KG1 (cell line): ENCODE measurements at regions not wholly inside any gene's neighbourhood (a gene's known extent, or its start where the extent isn't known, plus 50 kb on each side); places are given as distances from the start of the nearest gene placed in this dataset.
"Not testable (repeated sequence)": the region's sequence is repeated elsewhere in the genome, so short reads cannot be mapped to it uniquely, and the experiment has no call there.

Source experiments
- DNase-seq: peaks from one replicate; lab custom pipeline; 2025; lab: John Stamatoyannopoulos, UW

DNA sequence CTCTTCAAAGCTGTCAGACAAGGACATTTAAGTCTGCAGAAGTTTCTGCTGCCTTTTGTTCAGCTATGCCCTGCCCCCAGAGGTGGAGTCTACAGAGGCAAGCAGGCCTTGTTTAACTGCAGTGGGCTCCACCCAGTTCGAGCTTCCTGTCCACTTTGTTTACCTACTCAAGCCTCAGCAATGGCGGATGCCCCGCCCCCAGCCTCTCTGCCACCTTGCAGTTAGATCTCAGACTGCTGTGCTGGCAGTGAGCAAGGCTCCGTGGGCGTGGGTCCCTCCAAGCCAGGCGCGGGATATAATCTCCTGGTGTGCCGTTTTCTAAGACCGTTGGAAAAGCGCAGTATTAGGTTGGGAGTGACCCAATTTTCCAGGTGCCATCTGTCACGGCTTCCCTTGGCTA, 144.5 kb upstream of the GOT2 start:
- DNase-seq = not testable (repeated sequence)

DNA sequence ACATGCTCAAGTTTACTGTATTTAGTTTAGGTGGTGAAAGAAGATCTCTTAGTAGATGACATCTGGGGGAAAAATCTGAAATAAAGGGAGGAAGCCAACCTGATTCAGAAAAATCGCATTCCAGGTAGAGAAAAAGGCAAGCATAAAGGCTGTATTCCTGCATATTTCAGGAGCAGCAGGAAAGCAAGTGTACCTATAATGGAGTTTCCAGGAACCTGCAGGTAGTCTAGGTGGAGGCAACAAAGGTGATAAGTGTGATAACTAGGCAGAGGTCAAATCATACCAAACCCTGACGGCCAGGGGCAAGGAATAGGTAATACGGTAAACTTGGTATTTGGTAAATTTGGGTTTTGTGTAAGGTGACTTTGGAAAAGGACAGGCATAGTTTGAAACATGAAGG, 132.8 kb upstream of the GOT2 start:
- DNase-seq = no peak

DNA sequence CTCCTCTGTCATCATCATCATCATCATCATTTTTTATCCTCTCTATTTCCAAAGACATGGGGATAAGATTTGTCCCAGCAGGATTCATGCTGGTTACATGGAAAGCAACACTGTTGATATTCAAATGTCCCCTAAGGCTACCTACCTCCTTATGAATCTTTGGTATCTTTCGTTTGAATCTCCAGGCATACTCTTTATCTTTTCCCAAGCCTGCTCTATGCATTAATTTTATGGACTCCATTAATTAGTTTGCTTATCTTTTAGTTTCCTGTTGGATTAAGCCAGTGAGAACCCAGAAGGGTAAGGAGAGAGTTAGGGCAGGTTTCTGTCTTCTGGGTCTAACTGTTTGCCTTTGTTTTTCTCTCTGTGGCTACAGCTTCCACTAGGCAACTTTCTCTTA, 129.6 kb upstream of the GOT2 start:
- DNase-seq = no peak

DNA sequence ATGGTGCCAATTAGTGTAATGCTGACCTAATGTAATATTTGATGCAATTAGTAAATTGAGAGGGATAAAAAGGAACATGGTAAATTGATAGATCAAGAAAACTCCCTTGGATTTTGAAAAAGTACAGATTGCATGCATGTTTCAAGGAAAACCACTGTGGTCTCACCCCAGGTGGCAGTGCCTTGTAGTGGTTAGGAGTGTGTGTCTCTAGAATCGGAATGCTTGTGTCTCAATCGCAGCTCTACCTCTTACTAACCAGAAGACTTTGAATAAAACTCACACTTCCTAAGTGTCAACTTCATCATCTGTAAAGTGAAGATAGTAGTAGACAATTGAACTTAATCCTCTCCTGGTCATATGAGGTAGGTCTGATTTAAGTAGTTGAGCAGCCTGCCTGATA, 128.9 kb upstream of the GOT2 start:
- no peak for DNase-seq

DNA sequence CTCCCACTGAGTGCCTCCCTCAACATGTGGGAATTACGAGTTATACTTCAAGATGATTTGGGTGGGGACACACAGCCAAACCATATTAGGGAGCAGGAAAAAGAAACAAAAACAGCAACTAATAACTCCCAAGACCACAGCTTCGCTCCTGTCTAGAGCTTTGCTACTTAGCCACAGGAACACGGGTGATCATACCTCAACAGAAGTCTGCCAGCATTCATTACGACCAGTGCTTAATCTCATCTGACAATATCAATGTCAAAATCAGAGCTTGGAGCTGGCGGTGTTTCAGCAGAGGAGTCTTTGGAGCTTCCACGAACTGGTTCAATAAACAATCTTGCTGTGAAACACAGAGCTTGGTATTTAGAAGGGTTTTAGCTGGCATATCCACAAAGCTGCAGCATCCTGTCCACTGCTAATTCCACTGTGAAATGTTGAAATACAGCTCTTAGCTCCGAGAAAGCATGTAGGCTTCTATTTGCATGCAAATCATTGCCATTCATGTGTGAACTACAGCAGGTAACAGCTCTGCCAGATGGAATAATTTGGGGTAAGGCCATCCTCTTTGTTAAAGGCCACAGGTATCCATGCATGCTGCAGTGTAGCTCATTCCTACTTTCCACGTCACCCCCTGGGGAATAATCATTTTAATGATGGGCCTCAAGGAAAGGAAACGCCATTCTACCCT, 128.4 kb upstream of the GOT2 start:
- no peak for DNase-seq

DNA sequence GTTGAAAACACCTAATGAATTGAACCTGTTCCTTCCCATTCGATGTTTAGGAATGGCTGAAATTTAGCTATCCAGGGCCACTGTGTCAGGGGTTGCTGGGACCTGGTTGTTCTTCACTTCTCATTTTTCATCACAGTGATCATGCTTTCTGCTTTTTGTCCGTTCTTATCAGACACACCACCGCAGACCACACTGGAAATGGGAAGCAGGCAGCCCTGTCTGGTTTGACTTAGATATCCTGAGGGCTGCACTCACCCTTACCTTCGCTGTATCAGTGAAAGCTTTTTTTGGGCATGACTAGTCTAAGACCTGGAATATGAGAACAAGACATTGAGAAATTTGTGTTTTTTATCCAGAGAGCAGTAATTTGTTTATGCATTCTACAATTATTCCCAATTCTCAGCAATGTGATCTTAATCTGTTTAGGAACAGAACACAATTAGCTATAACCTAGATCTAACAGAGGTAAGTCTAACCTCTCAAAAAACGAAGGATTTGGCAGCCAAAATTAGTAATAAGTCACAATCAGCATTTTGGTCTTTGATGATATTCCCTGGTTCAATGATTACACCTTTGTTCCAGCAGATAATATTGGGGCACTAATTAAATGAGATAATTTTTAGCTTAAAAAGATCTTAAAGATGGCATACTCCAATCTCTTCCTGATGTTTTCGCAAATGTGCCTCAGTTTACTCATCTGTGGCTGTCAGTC, 126.0 kb upstream of the GOT2 start:
- no peak for DNase-seq

DNA sequence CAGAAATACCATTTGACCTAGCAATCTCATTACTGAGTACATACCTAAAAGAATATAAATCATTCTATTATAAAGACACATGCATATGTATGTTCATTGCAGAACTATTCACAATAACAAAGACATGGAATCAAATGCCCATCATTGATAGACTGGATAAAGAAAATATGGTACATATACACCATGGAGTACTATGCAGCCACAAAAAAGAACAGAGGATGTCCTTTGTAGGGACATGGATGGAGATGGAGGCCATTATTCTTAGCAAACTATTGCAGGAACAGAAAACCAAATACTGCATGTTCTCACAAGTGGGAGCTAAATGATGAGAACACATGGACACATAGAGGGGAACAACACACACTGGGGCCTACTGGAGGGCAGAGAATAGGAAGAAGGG, 124.5 kb upstream of the GOT2 start:
- DNase-seq = not testable (repeated sequence)

DNA sequence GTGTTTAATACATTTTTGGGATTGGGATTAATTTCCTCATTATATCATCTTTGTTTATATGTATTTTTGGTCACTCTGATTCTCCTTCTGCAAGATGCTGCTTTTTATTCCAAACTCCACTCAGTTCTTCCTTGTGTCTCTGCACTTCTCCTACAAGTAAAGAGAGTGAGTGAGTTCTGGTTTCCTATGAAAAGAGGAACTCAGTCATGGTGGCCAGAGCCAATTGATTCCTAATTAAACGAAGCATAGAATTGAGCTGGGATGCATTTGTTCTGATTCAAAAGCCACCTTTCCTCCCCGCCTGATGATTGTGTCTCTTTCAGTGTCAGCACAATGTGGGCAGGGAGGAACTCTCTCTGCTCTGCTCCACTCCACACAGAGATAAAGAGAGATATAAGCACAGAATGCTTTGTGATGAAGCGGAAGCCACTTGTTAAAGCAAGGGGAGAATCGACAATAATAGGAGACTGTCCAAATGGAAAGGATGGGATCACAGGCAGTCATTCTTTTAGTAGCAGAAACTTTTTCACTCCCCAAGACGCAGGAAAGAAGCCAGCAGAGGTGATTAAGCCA, 121.3 kb upstream of the GOT2 start:
- no peak for DNase-seq

DNA sequence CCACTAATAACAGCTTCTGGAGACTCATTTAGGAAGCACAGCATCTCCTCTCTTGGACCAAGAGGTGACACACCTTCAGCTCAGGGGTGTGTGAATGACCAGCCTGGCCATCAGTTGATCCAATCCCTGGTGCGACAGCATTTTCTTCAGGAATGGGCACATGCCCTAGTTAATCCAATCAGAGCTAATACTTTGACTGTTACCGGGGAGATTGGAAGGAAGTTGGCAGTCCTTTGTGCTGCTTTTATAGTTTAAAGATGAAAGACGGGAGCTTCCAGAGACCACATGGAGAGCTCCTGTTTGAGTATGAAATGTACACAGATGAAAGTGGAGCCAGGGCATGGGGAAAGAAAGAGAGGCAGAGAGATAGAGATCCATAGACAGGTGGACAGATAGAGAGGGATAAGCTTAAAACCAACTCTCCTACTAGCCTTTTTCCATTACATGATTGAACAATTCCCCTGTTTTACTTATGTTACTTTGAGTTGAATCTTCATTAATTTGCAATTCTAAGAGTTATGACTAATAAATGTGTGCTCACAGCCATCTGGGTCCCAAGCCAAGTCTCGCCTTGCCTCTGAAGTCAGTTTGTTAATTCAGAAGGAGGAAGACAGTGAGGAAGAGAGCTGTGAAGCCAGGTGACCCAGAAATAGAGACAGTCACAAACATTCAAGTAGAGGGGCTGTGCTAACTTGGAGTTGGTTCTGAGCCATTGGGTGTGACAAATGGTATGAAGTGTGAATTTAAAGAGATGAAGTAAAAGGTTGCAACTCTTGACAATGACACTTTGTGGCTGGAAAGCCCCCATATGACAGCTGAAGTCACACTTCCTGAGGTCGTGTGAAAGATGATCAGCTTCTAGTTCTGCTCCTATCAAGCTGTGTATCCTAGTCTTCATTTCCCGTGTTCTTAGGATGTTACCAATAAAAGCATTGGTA, 120.0 kb upstream of the GOT2 start:
- no peak for DNase-seq

DNA sequence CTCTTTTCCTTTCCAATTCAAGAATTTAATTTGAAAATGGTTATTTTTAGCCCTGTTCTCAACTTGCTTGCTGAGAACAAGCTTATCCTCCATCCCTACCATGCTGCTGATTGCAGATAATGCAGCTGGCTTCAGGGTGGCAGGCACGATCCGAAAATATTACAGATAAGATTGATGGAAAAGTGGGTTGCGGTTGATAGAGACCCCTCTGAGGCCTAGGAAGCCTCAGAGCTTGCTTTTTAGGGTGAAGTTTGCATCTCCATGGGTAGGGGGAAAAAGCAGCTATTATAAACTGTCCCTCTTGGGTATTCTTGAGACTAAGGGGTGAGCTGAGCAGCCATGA, 116.5 kb upstream of the GOT2 start:
- DNase-seq = no peak

DNA sequence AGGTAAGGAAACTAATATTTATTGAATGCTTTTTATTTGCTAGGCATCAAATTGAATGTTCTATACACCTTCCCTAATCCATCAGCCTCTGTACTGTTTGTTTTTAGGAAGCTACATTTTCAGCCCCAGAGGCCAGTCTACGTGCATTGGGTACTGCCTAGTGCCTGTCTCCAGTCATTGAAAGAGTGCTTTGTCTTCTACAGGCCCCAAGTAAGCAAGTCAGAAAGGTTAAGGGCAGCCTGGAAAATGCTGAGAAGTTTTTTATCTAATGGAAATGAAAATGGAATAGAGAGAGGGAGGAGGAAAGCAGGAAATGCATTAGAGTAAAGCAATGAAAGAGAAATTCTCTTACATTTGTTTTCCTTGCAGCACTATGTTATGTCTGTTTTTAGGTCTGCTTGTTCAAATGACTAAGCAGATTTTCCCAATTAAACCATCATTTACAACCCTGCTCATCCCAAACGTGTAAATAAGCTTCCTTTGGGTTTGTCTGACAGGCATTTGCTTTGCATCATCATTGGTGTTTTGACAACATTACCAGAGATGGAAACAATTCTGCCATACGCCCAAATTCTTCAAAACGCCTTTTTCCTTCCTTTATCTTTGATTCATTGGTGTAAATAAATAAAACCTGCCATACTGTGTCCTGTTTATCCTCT, 116.0 kb upstream of the GOT2 start:
- no peak for DNase-seq

DNA sequence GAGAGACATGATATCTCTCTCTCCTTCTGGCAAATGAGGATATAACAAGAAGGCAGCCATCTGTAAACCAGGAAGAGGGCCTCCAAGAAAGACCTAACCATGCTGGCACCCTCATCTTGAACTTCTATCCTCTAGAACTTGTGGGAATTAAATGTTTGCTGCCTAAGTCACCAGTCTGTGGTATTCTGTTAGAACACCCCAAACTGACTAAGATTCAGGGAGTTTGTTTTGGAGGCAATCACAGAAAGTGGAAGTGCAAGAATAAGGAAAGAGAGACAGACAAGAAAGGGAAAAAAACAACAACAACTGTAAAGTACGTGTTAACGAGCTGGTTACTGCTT, 114.5 kb upstream of the GOT2 start:
- DNase-seq = no peak

DNA sequence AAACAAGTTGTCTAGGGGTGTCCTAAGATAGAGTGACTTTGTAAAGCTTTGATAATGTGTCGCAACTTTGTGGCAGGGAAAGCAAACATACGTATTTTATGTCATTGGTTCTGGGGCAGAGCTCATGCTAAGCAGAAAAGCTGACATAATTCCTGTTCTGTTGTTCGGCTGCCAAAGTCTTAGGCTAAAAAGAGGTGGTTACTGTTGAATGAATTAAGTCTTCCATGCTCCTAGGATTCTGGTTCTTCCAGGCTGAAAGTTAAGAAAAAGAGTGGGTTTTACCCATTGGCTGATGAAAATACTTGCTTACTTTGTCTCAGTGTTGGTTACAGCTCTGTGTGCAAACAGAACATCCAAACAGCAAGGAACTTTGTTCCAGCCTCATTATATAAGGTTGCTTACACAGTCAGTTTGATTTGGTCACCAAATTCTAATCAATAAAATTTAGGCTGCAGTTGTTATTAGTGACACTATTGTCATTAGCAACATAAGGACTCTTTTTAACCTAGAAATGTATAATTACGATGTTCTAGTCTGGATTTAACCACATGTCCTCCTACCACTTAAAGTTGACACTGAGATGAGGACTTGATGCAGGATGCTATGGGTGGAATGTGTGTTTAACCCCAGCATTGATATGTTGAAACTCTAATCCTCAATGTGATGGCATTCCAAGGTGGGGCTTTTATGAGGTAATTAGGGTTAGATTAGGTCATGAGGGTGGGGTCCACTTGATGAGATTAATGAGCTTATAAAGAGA, 114.0 kb upstream of the GOT2 start:
- no peak for DNase-seq

DNA sequence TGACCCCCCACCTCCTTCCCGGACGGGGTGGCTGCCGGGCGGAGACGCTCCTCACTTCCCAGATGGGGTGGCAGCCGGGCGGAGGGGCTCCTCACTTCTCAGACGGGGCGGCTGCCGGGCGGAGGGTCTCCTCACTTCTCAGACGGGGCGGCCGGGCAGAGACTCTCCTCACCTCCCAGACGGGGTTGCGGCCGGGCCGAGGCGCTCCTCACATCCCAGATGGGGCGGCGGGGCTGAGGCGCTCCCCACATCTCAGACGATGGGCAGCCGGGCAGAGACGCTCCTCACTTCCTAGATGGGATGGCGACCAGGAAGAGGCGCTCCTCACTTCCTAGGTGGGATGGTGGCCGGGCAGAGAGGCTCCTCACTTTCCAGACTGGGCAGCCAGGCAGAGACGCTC, 112.1 kb upstream of the GOT2 start:
- not testable (repeated sequence) for DNase-seq

DNA sequence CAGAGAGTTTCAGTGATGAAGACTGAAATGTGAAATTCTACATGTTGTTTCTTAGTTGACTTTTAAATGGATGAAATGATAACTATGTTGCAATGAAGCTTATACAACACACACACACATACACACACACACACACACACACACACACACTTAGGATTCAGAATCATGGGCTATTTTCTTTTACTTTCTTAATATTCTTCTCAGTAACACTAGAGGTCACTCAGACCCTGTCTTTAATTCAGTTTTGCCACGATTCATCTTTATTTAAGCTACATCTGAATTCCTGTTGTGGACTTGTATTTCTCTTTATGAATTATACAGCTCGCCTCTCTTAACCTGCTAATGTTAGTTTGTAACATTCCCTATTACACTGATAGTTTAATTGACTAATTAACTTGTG, 109.6 kb upstream of the GOT2 start:
- no peak for DNase-seq

DNA sequence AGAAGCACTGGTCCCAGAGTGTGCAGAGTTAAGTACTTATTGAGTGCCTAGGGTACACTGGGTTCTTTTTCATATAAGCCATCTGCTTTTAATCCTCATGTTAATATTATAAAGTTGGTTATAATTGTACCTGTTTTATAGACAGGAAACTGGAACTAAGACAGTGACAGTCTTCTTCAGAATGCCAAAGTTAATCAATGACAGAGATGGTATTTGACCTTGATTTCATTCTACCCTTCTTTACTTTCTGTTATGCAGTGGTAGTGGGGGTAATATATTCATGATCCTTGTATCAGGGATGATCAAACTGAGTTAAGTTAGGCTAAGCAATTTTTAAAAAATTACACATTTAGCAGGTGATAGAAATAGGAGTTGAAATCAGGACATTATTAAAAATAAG, 108.6 kb upstream of the GOT2 start:
- DNase-seq = no peak

DNA sequence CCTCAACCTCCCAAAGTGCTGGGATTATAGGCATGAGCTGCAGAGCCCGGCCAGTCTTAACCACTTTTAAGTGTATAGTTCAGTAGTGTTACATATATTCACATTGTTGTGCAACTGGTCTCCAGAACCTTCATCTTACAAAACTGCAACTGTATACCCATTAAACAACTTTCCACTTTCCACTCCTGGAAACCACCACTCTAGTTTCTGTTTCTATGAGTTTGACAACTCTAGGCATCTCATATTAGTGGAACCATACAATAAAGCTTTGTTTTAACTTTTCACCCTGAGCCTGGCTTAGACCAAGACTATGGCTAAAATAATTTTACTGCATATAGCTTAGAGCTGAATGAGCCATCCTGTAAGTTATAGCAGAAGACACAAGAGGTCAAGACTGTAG, 108.0 kb upstream of the GOT2 start:
- DNase-seq = no peak

DNA sequence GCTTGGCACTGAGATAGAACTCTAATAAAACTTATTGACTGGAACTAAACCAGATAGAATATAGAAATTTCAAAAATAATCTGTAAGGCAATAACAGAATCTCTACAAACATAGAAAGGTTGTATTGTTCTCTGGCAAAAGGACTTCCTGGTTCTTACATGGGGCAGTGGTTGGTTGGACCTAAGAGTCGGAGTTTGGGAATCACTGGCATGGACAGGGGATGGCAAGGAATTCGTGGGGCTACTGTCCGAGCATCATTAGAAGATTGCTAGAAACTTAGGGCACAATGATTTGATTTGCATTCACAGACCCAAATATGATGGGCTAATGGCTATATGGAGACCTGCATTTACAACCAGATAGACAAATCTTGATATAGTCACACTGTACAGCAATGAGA, 103.8 kb upstream of the GOT2 start:
- no peak for DNase-seq

DNA sequence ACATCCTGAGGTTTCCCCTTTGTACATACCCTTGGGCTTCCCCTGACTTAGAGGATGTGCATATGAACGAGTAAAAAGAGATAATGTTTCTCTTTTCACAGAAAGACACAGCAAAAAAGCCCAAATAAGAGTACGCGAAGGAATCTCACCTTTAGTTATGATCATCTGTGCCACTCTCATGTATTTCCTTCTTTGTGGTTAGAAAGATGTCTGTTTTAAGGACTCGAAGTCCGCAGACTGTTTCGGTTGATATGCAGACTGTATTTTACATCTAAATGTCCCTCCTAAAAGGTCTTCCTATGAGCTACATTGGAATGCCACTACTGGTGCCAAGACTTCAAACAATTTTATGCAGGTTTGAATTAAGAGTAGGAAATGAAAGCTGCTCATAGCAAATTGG, 102.3 kb upstream of the GOT2 start:
- no peak for DNase-seq

DNA sequence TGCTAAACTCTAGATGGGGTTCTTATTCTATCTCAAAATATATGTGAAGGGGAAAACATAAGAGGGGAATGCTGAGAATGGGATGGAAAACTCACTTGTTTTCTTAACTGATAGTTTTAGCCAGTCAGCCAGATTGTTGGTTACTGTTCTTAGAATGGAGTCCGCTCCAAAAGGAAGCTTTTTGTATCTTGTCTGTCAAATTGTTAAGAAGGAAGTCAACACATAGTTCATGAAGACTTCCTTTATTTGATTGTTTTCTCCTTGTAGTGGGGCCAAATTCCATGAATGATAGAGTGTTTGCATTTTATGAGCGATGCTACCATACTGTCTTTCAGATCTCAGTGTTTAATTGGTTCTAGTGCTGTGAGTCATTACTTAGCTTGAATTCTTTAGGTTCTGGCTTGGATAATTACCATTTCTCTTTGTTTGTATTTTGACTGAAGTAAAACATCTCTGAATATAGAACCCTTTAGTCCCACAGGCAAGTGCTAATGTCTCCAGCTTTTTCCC, 98.3 kb upstream of the GOT2 start:
- DNase-seq = no peak

DNA sequence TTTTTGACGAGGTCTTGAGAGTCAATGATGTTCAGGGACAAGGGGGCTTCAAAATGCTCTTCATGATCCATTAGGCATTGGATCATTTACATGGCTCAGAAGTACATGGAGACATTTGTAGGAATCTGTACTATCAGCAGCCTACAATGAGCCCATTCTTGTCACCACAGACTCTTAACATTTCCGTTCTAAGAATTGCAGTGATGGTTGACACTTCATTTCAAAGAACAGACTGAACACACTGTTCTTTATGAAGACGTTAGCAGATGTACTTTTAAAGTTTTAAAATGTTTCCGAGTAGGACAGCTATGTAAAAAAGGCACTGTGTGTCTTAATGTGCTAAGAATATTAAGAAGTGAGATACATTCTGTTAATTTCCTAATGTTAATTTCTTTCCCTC, 97.3 kb upstream of the GOT2 start:
- no peak for DNase-seq
